ENCODE measurements at regions not wholly inside any gene's neighbourhood (a gene's known extent, or its start where the extent isn't known, plus 50 kb on each side); places are given as distances from the start of the nearest gene placed in this dataset.
"Not testable (repeated sequence)": the region's sequence is repeated elsewhere in the genome, so short reads cannot be mapped to it uniquely, and the experiment has no call there.

DNA sequence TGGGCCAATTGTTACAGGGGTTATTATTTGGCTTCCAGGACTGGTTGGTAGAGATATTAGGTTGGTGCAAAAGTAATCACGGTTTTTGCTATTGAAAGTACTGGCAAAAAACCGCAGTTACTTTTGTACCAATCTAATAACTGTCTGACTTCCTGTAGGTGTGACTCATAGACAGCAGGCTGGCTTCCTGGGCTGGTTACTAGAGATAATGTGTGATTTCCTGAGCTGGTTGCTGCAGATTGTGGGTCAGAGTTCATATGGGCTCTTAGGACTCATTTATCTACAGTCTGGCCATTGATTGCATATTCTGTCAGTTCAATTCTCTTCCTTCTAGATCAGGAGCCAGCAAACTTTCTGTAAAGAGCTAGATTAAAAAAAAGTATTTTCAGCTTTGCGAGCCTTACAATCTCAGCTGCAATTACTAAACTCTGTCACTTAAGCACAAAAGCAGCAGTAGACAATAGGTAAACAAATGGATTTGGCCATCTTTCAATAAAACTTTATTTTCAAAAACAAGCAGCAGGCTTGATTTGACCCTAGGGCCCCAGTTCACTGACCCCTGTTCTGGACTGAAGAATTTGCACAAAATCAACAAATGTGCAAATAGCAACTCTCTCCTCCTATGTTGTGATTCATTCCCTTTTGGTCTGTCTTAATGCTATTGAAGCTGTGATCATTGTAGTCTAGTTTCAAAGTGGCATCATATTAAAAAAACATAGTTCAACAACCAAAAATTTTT, 50.8 kb upstream of the BOD1L1 start:
- Histone ChIP-seq H3K27me3 (replicated peaks; ENCODE audit: insufficient read depth) (no peaks in the 10 kb centered on the region), H3K27ac (no peak overlapping the region), H3K4me3 (no peak overlapping the region), H3K9me3 (no peaks in the 10 kb centered on the region), H3K4me1 (ENCODE audit: control insufficient read depth in 1 of 2, low read depth in 2 of 2) (no peaks in the 10 kb centered on the region), H3K36me3 (no peaks in the 10 kb centered on the region)
- TF ChIP-seq, protein P1, sequence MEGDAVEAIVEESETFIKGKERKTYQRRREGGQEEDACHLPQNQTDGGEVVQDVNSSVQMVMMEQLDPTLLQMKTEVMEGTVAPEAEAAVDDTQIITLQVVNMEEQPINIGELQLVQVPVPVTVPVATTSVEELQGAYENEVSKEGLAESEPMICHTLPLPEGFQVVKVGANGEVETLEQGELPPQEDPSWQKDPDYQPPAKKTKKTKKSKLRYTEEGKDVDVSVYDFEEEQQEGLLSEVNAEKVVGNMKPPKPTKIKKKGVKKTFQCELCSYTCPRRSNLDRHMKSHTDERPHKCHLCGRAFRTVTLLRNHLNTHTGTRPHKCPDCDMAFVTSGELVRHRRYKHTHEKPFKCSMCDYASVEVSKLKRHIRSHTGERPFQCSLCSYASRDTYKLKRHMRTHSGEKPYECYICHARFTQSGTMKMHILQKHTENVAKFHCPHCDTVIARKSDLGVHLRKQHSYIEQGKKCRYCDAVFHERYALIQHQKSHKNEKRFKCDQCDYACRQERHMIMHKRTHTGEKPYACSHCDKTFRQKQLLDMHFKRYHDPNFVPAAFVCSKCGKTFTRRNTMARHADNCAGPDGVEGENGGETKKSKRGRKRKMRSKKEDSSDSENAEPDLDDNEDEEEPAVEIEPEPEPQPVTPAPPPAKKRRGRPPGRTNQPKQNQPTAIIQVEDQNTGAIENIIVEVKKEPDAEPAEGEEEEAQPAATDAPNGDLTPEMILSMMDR (IDR thresholded peaks at IDR 0.05): no peak
- DNase-seq (ENCODE audit: low spot score): no peak
- no peak for ATAC-seq (ENCODE audit: insufficient number of reproducible peaks, low FRiP score, low read depth)

DNA sequence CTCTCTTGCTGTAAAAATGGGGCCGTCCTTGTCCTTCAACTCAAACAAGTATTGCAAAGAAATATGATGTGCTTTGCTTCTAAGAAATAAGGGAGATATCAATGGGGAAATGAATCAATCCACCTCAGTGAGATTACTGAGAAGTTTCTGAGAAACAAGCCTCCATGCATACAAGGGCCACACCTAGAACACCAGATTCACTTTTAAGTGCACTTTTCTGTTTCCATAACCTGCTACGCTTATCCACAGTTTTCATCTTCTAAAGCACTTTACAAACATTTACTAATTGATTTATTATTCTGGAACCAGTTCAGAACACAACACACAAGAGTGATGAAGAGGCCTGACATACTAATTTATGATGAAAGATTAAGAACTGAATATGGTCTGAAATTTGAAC, 54.0 kb upstream of the BOD1L1 start:
- H3K27ac ChIP-seq: no peak overlapping the region
- no peaks in the 10 kb centered on the region for H3K36me3 ChIP-seq
- DNase-seq (ENCODE audit: low spot score): no peak
- no peaks in the 10 kb centered on the region for H3K4me1 ChIP-seq (ENCODE audit: control insufficient read depth in 1 of 2, low read depth in 2 of 2)
- H3K9me3 ChIP-seq: no peaks in the 10 kb centered on the region
- H3K4me3 ChIP-seq: no peak overlapping the region
- no peaks in the 10 kb centered on the region for H3K27me3 ChIP-seq (replicated peaks; ENCODE audit: insufficient read depth)
- ATAC-seq (ENCODE audit: insufficient number of reproducible peaks, low FRiP score, low read depth): no peak
- TF ChIP-seq, protein P1 (IDR thresholded peaks at IDR 0.05): no peak

DNA sequence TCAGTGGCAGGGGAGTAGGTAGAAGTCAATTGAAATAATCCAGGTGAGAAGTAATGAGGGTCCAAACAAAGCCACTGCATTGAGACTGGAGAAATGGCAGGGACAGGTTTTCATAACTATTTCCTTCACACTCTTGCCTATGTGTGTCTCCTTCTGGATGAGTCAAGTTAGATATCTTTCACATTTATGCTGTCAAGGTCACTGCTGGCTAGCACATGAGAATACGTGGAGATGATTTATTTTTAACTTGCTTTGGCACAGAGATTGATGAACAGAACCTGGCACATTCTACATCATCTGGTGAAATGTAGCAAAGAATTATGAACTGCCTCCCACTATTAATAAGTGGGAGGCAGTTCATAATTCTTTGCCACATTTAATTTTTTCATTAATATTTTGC, 66.7 kb upstream of the BOD1L1 start:
- H3K4me1 ChIP-seq (ENCODE audit: control insufficient read depth in 1 of 2, low read depth in 2 of 2): no peaks in the 10 kb centered on the region
- H3K36me3 ChIP-seq: no peaks in the 10 kb centered on the region
- no peaks in the 10 kb centered on the region for H3K27me3 ChIP-seq (replicated peaks; ENCODE audit: insufficient read depth)
- no peak overlapping the region for H3K4me3 ChIP-seq
- TF ChIP-seq, protein P1 (IDR thresholded peaks at IDR 0.05): no peak
- peaks cover 2% of the 10 kb centered on the region for H3K9me3 ChIP-seq
- H3K27ac ChIP-seq: no peak overlapping the region
- DNase-seq (ENCODE audit: low spot score) (no peak), ATAC-seq (ENCODE audit: insufficient number of reproducible peaks, low FRiP score, low read depth) (no peak)

DNA sequence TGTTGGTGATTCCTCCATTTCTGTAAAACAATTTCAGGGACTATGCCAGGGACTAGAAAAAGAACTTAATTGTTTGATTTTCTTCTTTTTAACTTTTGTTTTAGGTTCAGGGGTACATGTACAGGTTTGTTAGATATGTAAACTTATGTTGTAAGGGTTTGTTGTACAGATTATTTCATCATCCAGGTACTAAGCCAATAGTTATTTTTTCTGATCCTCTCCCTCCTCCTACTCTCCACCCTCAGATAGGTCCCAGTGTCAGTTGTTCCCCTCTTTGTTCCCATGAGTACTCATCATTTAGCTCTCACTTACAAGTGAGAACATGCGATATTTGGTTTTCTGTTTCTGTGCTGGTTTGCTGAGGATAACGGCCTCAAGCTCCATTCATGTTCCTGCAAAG, 70.8 kb upstream of the BOD1L1 start:
- DNase-seq (ENCODE audit: low spot score) (no peak), ATAC-seq (ENCODE audit: insufficient number of reproducible peaks, low FRiP score, low read depth) (no peak)
- no peaks in the 10 kb centered on the region for H3K9me3 ChIP-seq

DNA sequence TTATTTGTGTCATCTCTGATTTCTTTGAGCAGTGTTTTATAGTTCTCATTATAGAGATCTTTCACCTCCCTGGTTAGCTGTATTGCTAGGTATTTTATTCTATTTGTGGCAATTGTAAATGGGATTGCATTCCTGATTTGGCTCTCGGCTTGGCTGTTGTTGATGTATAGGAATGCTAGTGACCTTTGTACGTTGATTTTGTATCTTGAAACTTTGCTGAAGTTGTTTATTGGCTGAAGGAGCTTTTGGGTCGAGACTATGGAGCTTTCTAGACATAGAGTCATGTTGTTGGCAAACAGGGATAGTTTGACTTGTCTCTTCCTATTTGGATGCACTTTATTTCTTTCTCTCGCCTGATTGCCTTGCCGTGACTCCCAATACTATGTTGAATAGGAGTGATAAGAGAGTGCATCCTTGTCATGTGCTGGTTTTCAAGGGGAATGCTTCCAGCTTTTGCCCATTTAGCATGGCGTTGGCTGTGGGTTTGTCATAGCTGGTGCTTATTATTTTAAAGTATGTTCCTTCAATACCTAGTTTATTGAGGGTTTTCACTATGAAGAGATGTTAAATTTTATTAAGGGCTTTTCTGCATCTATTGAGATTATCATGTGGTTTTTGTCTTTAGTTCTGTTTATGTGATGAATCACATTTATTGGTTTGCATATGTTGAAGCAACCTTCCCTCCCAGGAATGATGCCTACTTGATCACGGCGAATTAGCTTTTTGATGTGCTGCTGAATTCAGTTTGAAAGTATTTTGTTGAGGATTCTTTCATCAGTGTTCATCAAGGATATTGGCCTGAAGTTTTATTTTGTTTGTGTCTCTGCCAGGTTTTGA, 72.7 kb upstream of the BOD1L1 start:
- Histone ChIP-seq H3K9me3 (no peaks in the 10 kb centered on the region), H3K4me3 (no peak overlapping the region), H3K36me3 (no peaks in the 10 kb centered on the region), H3K27ac (no peak overlapping the region), H3K4me1 (ENCODE audit: control insufficient read depth in 1 of 2, low read depth in 2 of 2) (no peaks in the 10 kb centered on the region), H3K27me3 (replicated peaks; ENCODE audit: insufficient read depth) (no peaks in the 10 kb centered on the region)
- DNase-seq (ENCODE audit: low spot score) (no peak), ATAC-seq (ENCODE audit: insufficient number of reproducible peaks, low FRiP score, low read depth) (no peak)
- TF ChIP-seq, protein P1 (IDR thresholded peaks at IDR 0.05): no peak

More for the DNA sequence above, 70.8 kb upstream of the BOD1L1 start:
- no peaks in the 10 kb centered on the region for H3K36me3 ChIP-seq
- no peak overlapping the region for H3K4me3 ChIP-seq
- H3K27me3 ChIP-seq (replicated peaks; ENCODE audit: insufficient read depth): no peaks in the 10 kb centered on the region
- no peaks in the 10 kb centered on the region for H3K4me1 ChIP-seq (ENCODE audit: control insufficient read depth in 1 of 2, low read depth in 2 of 2)
- no peak overlapping the region for H3K27ac ChIP-seq
- TF ChIP-seq, protein P1 (IDR thresholded peaks at IDR 0.05): no peak

DNA sequence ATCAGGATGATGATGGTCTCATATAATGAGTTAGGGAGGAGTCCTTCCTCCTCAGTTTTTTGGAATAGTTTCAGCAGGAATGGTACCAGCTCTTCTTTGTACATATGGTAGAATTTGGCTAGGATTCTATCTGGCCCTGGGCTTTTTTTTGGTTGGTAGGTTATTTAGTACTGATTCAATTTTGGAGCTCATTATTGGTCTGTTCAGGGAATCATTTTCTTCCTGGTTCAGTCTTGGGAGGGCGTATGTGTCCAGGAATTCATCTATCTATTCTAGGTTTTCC, 73.3 kb upstream of the BOD1L1 start:
- DNase-seq (ENCODE audit: low spot score); H3K27ac ChIP-seq; ATAC-seq (ENCODE audit: insufficient number of reproducible peaks, low FRiP score, low read depth): not testable (repeated sequence)

More for the DNA sequence above, 73.3 kb upstream of the BOD1L1 start:
- H3K27me3 ChIP-seq (replicated peaks; ENCODE audit: insufficient read depth); H3K4me3 ChIP-seq; H3K4me1 ChIP-seq (ENCODE audit: control insufficient read depth in 1 of 2, low read depth in 2 of 2); H3K36me3 ChIP-seq; H3K9me3 ChIP-seq: not testable (repeated sequence)

All from thoracic aorta (tissue), 2 donors.